Activated CD4-positive, alpha-beta memory T cell treated with anti-CD3 and anti-CD28 coated beads, Interleukin-2, amount 10 ng/mL, durations not matched to agents 7 days and 5 days (primary cell): ENCODE measurements at regions not wholly inside any gene's neighbourhood (a gene's known extent, or its start where the extent isn't known, plus 50 kb on each side); places are given as distances from the start of the nearest gene placed in this dataset.

Source experiments
- CTCF ChIA-PET: fragments of 350-600 bp; sonication (Branson Sonifier 250); formaldehyde crosslinking; loops from one replicate; lab custom pipeline; 2021; ENCODE audit warnings: antibody characterized with exemption, inconsistent platforms; lab: Charles Lee
- POLR2A ChIA-PET: fragments of 350-600 bp; sonication (Branson Sonifier 250); formaldehyde crosslinking; loops from one replicate; lab custom pipeline; 2021; ENCODE audit warnings: antibody characterized with exemption; lab: Charles Lee
- DNase-seq: peaks from one replicate; pipeline ENCODE4 v3.0.0-alpha.2; 2020
- H3K27ac Mint-ChIP-seq: one replicate; pipeline ENCODE4 v1.8.0; 2021; ENCODE audit warnings: mild to moderate bottlenecking, mixed read lengths
- H3K27me3 Mint-ChIP-seq: one replicate; pipeline ENCODE4 v1.8.0; 2021; ENCODE audit warnings: mixed read lengths
- H3K36me3 Mint-ChIP-seq: one replicate; pipeline ENCODE4 v1.8.0; 2021; ENCODE audit warnings: low read depth, mixed read lengths
- H3K4me1 Mint-ChIP-seq: one replicate; pipeline ENCODE4 v1.8.0; 2021; ENCODE audit warnings: mixed read lengths
- H3K4me3 Mint-ChIP-seq: one replicate; pipeline ENCODE4 v1.8.0; 2021; ENCODE audit warnings: mild to moderate bottlenecking, mixed read lengths
- H3K9me3 Mint-ChIP-seq: one replicate; pipeline ENCODE4 v1.8.0; 2021; ENCODE audit warnings: mixed read lengths

DNA sequence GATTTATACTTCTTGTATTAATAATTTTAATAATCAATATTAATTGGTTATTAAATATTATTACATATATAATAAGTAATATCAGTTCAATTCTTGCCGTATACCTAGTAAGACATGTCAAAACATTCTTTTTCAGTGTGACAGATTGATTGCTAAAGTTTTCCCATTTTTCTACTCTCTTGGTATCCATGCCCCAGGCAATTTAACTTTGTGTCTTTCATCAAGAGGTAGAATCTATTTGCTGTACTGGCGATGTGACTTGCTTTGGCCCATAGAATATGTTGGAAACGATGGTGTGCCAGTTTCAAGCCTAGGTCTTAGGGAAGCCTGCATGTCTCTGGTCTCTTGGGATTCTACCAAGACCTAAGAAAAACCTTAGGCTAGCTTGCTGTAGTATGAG lies 436.1 kb upstream of the ADAMTS5 start:
- ChIA-PET POLR2A (no interaction called here), CTCF (no interaction called here)
- no peak overlapping the region for H3K27ac Mint-ChIP-seq
- no peak overlapping the region for H3K4me3 Mint-ChIP-seq
- no peaks in the 10 kb centered on the region for H3K27me3 Mint-ChIP-seq
- no peaks in the 10 kb centered on the region for H3K4me1 Mint-ChIP-seq
- DNase-seq = no peak
- no peaks in the 10 kb centered on the region for H3K36me3 Mint-ChIP-seq
- no peaks in the 10 kb centered on the region for H3K9me3 Mint-ChIP-seq

- ChIA-PET POLR2A (no interaction called here), CTCF (no interaction called here)
- no peak overlapping the region for H3K27ac Mint-ChIP-seq
- no peak overlapping the region for H3K4me3 Mint-ChIP-seq
- no peaks in the 10 kb centered on the region for H3K4me1 Mint-ChIP-seq
- H3K36me3 Mint-ChIP-seq = no peaks in the 10 kb centered on the region
- peaks cover 6% of the 10 kb centered on the region for H3K9me3 Mint-ChIP-seq
- no peak for DNase-seq
- no peaks in the 10 kb centered on the region for H3K27me3 Mint-ChIP-seq
Measured at GRCh38 chr21:27400045-27400444, 433.2 kb upstream of the ADAMTS5 start.

GRCh38 chr21:27397578-27397977 lies 430.7 kb upstream of the ADAMTS5 start:
- POLR2A ChIA-PET = no interaction called here
- H3K27ac Mint-ChIP-seq = no peak overlapping the region
- peaks cover 6% of the 10 kb centered on the region for H3K9me3 Mint-ChIP-seq
- DNase-seq = no peak
- CTCF ChIA-PET = no interaction called here
- no peaks in the 10 kb centered on the region for H3K4me1 Mint-ChIP-seq
- H3K27me3 Mint-ChIP-seq = no peaks in the 10 kb centered on the region
- H3K4me3 Mint-ChIP-seq = no peak overlapping the region
- H3K36me3 Mint-ChIP-seq = no peaks in the 10 kb centered on the region

GRCh38 chr21:27393726-27394125 lies 426.8 kb upstream of the ADAMTS5 start:
- POLR2A ChIA-PET = no interaction called here
- CTCF ChIA-PET = no interaction called here
- Mint-ChIP-seq H3K4me3 (no peak overlapping the region), H3K36me3 (no peaks in the 10 kb centered on the region), H3K27ac (no peak overlapping the region), H3K4me1 (no peaks in the 10 kb centered on the region), H3K9me3 (peaks cover 10% of the 10 kb centered on the region), H3K27me3 (no peaks in the 10 kb centered on the region)
- DNase-seq = no peak

DNA sequence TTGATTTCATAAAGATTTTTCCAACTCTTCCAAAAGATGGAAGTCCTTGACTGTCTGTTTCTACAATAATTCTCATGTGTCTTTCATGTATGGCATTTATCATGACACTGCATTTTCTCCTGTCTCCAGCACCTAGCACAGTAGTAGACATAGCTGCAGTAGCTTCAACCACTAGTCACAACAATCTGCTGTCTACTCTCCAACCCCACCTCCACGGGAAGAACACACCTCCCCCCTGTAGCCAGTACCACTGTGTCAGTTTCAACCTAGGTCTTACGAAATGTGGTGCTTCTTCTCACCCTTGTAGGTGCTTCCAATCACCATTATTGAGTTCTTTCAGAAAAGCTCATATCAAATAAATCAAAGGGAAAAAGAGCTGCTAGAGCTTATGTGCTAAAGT lies 425.1 kb upstream of the ADAMTS5 start:
- H3K4me1 Mint-ChIP-seq = no peaks in the 10 kb centered on the region
- H3K9me3 Mint-ChIP-seq = peaks cover 10% of the 10 kb centered on the region
- POLR2A ChIA-PET = no interaction called here

GRCh38 chr21:27390384-27390783 lies 423.5 kb upstream of the ADAMTS5 start:
- Mint-ChIP-seq H3K4me1 (no peaks in the 10 kb centered on the region), H3K9me3 (peaks cover 9% of the 10 kb centered on the region), H3K27ac (no peak overlapping the region), H3K4me3 (no peak overlapping the region), H3K36me3 (no peaks in the 10 kb centered on the region), H3K27me3 (no peaks in the 10 kb centered on the region)
- no peak for DNase-seq
- ChIA-PET CTCF (no interaction called here), POLR2A (no interaction called here)

More for the DNA sequence above, 425.1 kb upstream of the ADAMTS5 start:
- no peak overlapping the region for H3K4me3 Mint-ChIP-seq
- H3K27ac Mint-ChIP-seq = no peak overlapping the region
- CTCF ChIA-PET = no interaction called here
- no peaks in the 10 kb centered on the region for H3K36me3 Mint-ChIP-seq
- no peak for DNase-seq
- no peaks in the 10 kb centered on the region for H3K27me3 Mint-ChIP-seq

DNA sequence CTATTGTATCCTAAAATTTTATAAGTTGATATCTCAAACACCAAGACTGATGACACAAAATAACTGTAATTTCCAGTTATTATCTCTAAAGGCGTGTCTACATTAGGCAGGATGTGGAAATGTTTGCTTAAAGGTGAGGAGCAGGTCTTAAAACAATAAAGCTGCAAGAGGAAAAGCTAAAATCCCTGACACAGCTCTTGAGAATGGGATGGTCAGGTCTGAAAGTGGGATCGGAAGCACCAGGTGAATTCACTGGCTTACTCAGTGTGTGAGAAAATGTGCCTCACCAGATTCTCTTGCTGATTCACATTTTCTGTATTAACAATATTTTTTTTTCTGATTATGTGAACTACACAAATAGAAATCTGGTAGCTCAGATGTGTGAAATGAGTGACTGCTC lies 421.9 kb upstream of the ADAMTS5 start:
- Mint-ChIP-seq H3K4me1 (no peaks in the 10 kb centered on the region), H3K4me3 (no peak overlapping the region), H3K27ac (no peak overlapping the region), H3K36me3 (no peaks in the 10 kb centered on the region), H3K9me3 (peaks cover 9% of the 10 kb centered on the region), H3K27me3 (no peaks in the 10 kb centered on the region)
- no peak for DNase-seq
- CTCF ChIA-PET = no interaction called here
- POLR2A ChIA-PET = no interaction called here

DNA sequence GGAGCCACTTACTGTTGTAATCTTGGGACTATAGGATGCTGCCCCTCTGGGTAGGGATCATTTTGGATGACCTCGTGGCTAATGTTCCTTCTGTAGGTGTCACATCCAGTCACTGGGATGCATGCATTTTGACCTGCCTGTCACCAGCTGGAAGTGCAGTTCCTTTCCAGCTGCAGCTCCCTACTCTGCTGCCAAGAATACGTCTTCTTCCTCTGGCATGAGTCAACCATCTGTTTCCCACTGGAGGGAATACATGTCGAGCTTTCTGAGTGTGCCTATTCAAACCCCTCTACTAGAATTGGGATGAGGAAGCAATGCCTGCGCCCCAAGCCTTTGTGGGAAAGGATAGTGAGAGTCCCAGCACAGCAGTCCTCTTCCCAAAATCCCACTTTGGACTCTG lies 415.5 kb upstream of the ADAMTS5 start:
- CTCF ChIA-PET = no interaction called here
- no peak overlapping the region for H3K4me3 Mint-ChIP-seq
- H3K36me3 Mint-ChIP-seq = no peaks in the 10 kb centered on the region
- DNase-seq = no peak
- POLR2A ChIA-PET = no interaction called here
- H3K4me1 Mint-ChIP-seq = no peaks in the 10 kb centered on the region
- H3K27ac Mint-ChIP-seq = no peak overlapping the region
- H3K27me3 Mint-ChIP-seq = no peaks in the 10 kb centered on the region
- peaks cover 8% of the 10 kb centered on the region for H3K9me3 Mint-ChIP-seq

GRCh38 chr21:27380303-27380702 lies 413.4 kb upstream of the ADAMTS5 start:
- Mint-ChIP-seq H3K27me3 (no peaks in the 10 kb centered on the region), H3K9me3 (peaks cover 5% of the 10 kb centered on the region), H3K4me3 (no peak overlapping the region), H3K27ac (no peak overlapping the region), H3K36me3 (no peaks in the 10 kb centered on the region), H3K4me1 (no peaks in the 10 kb centered on the region)
- POLR2A ChIA-PET = no interaction called here
- CTCF ChIA-PET = no interaction called here
- no peak for DNase-seq

- no peaks in the 10 kb centered on the region for H3K4me1 Mint-ChIP-seq
- DNase-seq = no peak
- no peaks in the 10 kb centered on the region for H3K27me3 Mint-ChIP-seq
- CTCF ChIA-PET = no interaction called here
- no peak overlapping the region for H3K27ac Mint-ChIP-seq
- no peaks in the 10 kb centered on the region for H3K36me3 Mint-ChIP-seq
- POLR2A ChIA-PET = no interaction called here
- peaks cover 5% of the 10 kb centered on the region for H3K9me3 Mint-ChIP-seq
- no peak overlapping the region for H3K4me3 Mint-ChIP-seq
Measured at GRCh38 chr21:27379354-27379753, 412.5 kb upstream of the ADAMTS5 start.

GRCh38 chr21:27372381-27372780 lies 405.5 kb upstream of the ADAMTS5 start:
- POLR2A ChIA-PET = no interaction called here
- CTCF ChIA-PET = no interaction called here
- H3K9me3 Mint-ChIP-seq = peaks cover 9% of the 10 kb centered on the region
- no peaks in the 10 kb centered on the region for H3K4me1 Mint-ChIP-seq
- DNase-seq = no peak
- H3K27me3 Mint-ChIP-seq = no peaks in the 10 kb centered on the region
- H3K4me3 Mint-ChIP-seq = no peak overlapping the region
- no peaks in the 10 kb centered on the region for H3K36me3 Mint-ChIP-seq
- H3K27ac Mint-ChIP-seq = no peak overlapping the region

GRCh38 chr21:27371975-27372331 lies 405.1 kb upstream of the ADAMTS5 start:
- H3K36me3 Mint-ChIP-seq = no peaks in the 10 kb centered on the region
- no peaks in the 10 kb centered on the region for H3K4me1 Mint-ChIP-seq
- peaks cover 7% of the 10 kb centered on the region for H3K9me3 Mint-ChIP-seq
- no peak overlapping the region for H3K4me3 Mint-ChIP-seq
- no peak overlapping the region for H3K27ac Mint-ChIP-seq
- DNase-seq = no peak
- no peaks in the 10 kb centered on the region for H3K27me3 Mint-ChIP-seq
- ChIA-PET CTCF (no interaction called here), POLR2A (no interaction called here)

DNA sequence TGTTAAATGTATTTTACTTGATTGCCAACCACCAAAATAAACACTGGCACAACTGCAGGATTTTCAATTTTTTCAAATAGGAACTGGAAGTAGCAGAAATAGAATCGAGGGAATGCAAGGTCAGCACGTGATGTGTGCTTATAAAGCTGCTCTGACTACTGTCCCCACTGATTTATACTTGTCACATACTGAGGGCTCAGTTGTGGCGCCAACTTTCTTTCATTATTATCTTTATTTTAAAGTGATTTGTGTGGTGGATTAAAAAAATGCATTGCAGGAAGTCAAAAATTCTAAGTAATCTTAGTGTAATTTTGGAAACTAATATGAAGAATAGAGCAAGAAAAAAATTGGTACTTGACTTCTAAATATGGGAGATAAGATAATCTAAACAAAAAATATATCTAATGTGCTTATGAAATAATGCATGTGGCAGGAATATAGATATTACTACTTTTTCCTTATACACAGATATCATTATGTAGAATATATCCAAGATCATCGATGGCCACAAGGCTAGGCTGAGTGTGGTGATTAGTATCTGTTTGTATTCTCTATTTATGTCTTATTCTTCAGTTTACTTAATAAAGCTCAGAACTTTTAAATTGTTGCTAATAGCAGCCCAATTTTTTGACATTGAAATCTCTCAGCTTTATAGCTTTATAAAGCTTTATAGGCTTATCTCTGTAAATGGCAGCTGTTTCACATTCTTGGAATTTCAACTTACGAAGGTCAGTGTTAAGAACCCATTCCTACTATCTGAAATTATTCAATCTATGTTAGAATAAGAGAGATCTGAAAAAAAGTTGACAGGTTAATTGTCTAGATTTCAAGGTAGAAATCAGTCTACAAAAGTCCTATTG lies 404.5 kb upstream of the ADAMTS5 start:
- DNase-seq = no peak
- Mint-ChIP-seq H3K27me3 (no peaks in the 10 kb centered on the region), H3K27ac (no peak overlapping the region), H3K4me3 (no peak overlapping the region), H3K4me1 (no peaks in the 10 kb centered on the region), H3K36me3 (no peaks in the 10 kb centered on the region), H3K9me3 (peaks cover 8% of the 10 kb centered on the region)
- ChIA-PET CTCF (no interaction called here), POLR2A (no interaction called here)

GRCh38 chr21:27369978-27370571 lies 403.2 kb upstream of the ADAMTS5 start:
- ChIA-PET POLR2A (no interaction called here), CTCF (no interaction called here)
- no peak for DNase-seq
- no peak overlapping the region for H3K4me3 Mint-ChIP-seq
- H3K27ac Mint-ChIP-seq = no peak overlapping the region
- no peaks in the 10 kb centered on the region for H3K36me3 Mint-ChIP-seq
- H3K4me1 Mint-ChIP-seq = no peaks in the 10 kb centered on the region
- no peaks in the 10 kb centered on the region for H3K27me3 Mint-ChIP-seq
- H3K9me3 Mint-ChIP-seq = peaks cover 15% of the 10 kb centered on the region
